HepG2 (cell line): ENCODE measurements at regions not wholly inside any gene's neighbourhood (a gene's known extent, or its start where the extent isn't known, plus 50 kb on each side); places are given as distances from the start of the nearest gene placed in this dataset.

Source experiments
- ATAC-seq: fragments of 200-7000 bp; cut with Tn5 transposase; 3 replicates; pipeline ENCODE4 v1.9.1; 2020; ENCODE audit warnings: mild to moderate bottlenecking, moderate library complexity
- BruUV-seq: library from RNA; stranded (reverse); fragments of 400-500 nt; replicated peaks from 2 replicates; lab custom pipeline; 2021; lab: Mats Ljungman, UMichigan
- CTCF ChIA-PET: fragments of 300-600 bp; formaldehyde crosslinking; extraction: SDS; loops from one replicate; lab custom pipeline; 2021; ENCODE audit warnings: low total read pairs, inconsistent platforms, low intra/inter-chr PET ratio; lab: Yijun Ruan, JAX
- POLR2A ChIA-PET: fragments of 350-600 bp; sonication (Branson Sonifier 250); formaldehyde crosslinking; loops from one replicate; lab custom pipeline; 2020; ENCODE audit warnings: antibody characterized with exemption, inconsistent platforms; lab: Yijun Ruan, JAX
- DNase-seq: peaks from one replicate; pipeline ENCODE4 v3.0.0-alpha.2; 2015; ENCODE audit warnings: low spot score
- FAIRE-seq: peaks from 3 replicates; lab custom pipeline; 2011; peaks lifted over from hg19 to GRCh38; lab: Jason Lieb, UNC
- H2AFZ ChIP-seq: one replicate; pipeline ENCODE4 v1.6.1; 2011; ENCODE audit warnings: low read length, inconsistent platforms
- H3K27ac ChIP-seq: fragments of 300-600 bp; 3 replicates; pipeline ENCODE4 v1.8.0; 2011; ENCODE audit warnings: mixed run types, mild to moderate bottlenecking, mixed read lengths, low read length, inconsistent platforms; ENCODE audit not compliant: insufficient read depth; ENCODE audit errors: extremely low read length
- H3K27me3 ChIP-seq, 2 experiments: fragments of 200-600 bp in 1 of 2; 2 replicates in 1 of 2; 3 replicates in 1 of 2; pipeline versions ENCODE4 v1.6.0 to v1.8.0; 2011; ENCODE audit warnings: low read length in 2 of 2, mild to moderate bottlenecking in 2 of 2, moderate library complexity in 2 of 2, inconsistent platforms in 1 of 2; ENCODE audit not compliant: insufficient read depth in 2 of 2, control insufficient read depth in 1 of 2
- H3K36me3 ChIP-seq, 2 experiments: fragments of 200-600 bp in 1 of 2; replicated peaks in 1 of 2; 2 replicates in 1 of 2; 3 replicates in 1 of 2; pipeline versions ENCODE4 v1.5.1 to v1.8.0; 2011; ENCODE audit warnings: low read length in 2 of 2, inconsistent platforms in 1 of 2; ENCODE audit not compliant: insufficient read depth in 2 of 2, control insufficient read depth in 1 of 2
- H3K4me1 ChIP-seq: 2 replicates; pipeline ENCODE4 v1.5.1; 2012; ENCODE audit warnings: low read length, inconsistent platforms; ENCODE audit not compliant: insufficient read depth
- H3K4me2 ChIP-seq: 2 replicates; pipeline ENCODE4 v1.6.0; 2011; ENCODE audit warnings: low read depth, low read length, inconsistent platforms
- H3K4me3 ChIP-seq, 3 experiments: fragments of 200-600 bp in 1 of 3; sonication (generic), shearing (Covaris generic) in 1 of 3; replicated peaks in 1 of 3; 2 replicates each; pipeline ENCODE4 v1.5.1; 2011 to 2016; ENCODE audit warnings: low read length in 3 of 3, inconsistent platforms in 2 of 3, low read depth in 2 of 3, mild to moderate bottlenecking in 2 of 3, control low read depth in 1 of 3, mixed read lengths in 1 of 3; ENCODE audit not compliant: insufficient read depth in 1 of 3
- H3K79me2 ChIP-seq: one replicate; pipeline ENCODE4 v1.6.1; 2011; ENCODE audit warnings: low read length, inconsistent platforms; ENCODE audit not compliant: insufficient read depth
- H3K9ac ChIP-seq: 2 replicates; pipeline ENCODE4 v1.6.0; 2011; ENCODE audit warnings: mild to moderate bottlenecking, low read depth, low read length, inconsistent platforms; ENCODE audit not compliant: insufficient read depth
- H3K9me3 ChIP-seq: 2 replicates; pipeline ENCODE4 v1.5.1; 2012; ENCODE audit warnings: mild to moderate bottlenecking, low read length
- H4K20me1 ChIP-seq: 2 replicates; pipeline ENCODE4 v1.6.0; 2011; ENCODE audit warnings: inconsistent platforms, mild to moderate bottlenecking, low read length, moderate library complexity; ENCODE audit not compliant: insufficient read depth
- AKNA ChIP-seq: sonication (generic); formaldehyde crosslinking; IDR thresholded peaks from 2 replicates; pipeline ENCODE4 v1.4.0; 2020; ENCODE audit warnings: missing genetic modification reagents, borderline replicate concordance
- FOXC1 ChIP-seq: sonication (generic); formaldehyde crosslinking; IDR thresholded peaks from 2 replicates; pipeline ENCODE4 v1.8.0; 2022; ENCODE audit warnings: mild to moderate bottlenecking, missing genetic modification reagents, borderline replicate concordance
- HMG20B ChIP-seq: conservative IDR thresholded peaks from 2 replicates; pipeline ENCODE4 v1.6.1; 2016; ENCODE audit warnings: missing genetic modification reagents, missing compliant biosample characterization
- ISL2 ChIP-seq: sonication (generic); formaldehyde crosslinking; IDR thresholded peaks from 2 replicates; pipeline ENCODE4 v1.5.0; 2020; ENCODE audit warnings: missing genetic modification reagents
- KLF15 ChIP-seq: sonication (generic); formaldehyde crosslinking; IDR thresholded peaks from 2 replicates; pipeline ENCODE4 v1.8.1; 2023; ENCODE audit warnings: borderline replicate concordance, mild to moderate bottlenecking, inconsistent platforms, missing genetic modification reagents, mixed read lengths
- MAFG ChIP-seq: sonication (generic); formaldehyde crosslinking; IDR thresholded peaks from 2 replicates; pipeline ENCODE4 v1.5.1; 2020; ENCODE audit warnings: mild to moderate bottlenecking, missing genetic modification reagents
- RFX5 ChIP-seq: IDR thresholded peaks from 2 replicates; pipeline ENCODE4 v1.6.1; 2011; ENCODE audit warnings: low read depth, low read length, improper control_type of control experiment
- SAFB2 ChIP-seq: sonication (generic); formaldehyde crosslinking; IDR thresholded peaks from 2 replicates; pipeline ENCODE4 v1.5.1; 2020; ENCODE audit warnings: missing genetic modification reagents, low read depth, mild to moderate bottlenecking, borderline replicate concordance
- SCMH1 ChIP-seq: sonication (generic); formaldehyde crosslinking; IDR thresholded peaks from 2 replicates; pipeline ENCODE4 v1.9.0; 2021; ENCODE audit warnings: missing genetic modification reagents, mild to moderate bottlenecking, borderline replicate concordance
- SNAPC5 ChIP-seq: sonication (generic); formaldehyde crosslinking; IDR thresholded peaks from 2 replicates; pipeline ENCODE4 v1.8.1; 2023; ENCODE audit warnings: mild to moderate bottlenecking, missing genetic modification reagents, borderline replicate concordance
- YY1 ChIP-seq: IDR thresholded peaks from 2 replicates; pipeline ENCODE4 v1.6.1; 2011; ENCODE audit warnings: low read length, low read depth, moderate library complexity, mild to moderate bottlenecking; ENCODE audit not compliant: insufficient read depth, insufficient replicate concordance
- ZMYM3 ChIP-seq: sonication (generic); formaldehyde crosslinking; IDR thresholded peaks from 2 replicates; pipeline ENCODE4 v1.5.1; 2020; ENCODE audit warnings: mild to moderate bottlenecking, missing genetic modification reagents
- ZNF34 ChIP-seq: sonication (generic); formaldehyde crosslinking; IDR thresholded peaks from 2 replicates; pipeline ENCODE4 v1.4.0; 2020; ENCODE audit warnings: mild to moderate bottlenecking, missing genetic modification reagents, borderline replicate concordance
- ZNF512B ChIP-seq: sonication (generic); formaldehyde crosslinking; IDR thresholded peaks from 2 replicates; pipeline ENCODE4 v1.5.1; 2020; ENCODE audit warnings: missing genetic modification reagents, mild to moderate bottlenecking, borderline replicate concordance
- WGBS: methylation state at CpG from one replicate; pipeline ENCODE4 v1.1.6; 2017; ENCODE audit warnings: low lambda C conversion rate; 5-methylcytosine and 5-hydroxymethylcytosine counted together
- in situ Hi-C: cut with HindIII; loops from 2 replicates; pipeline ENCODE4 v1.10.0; 2017; ENCODE audit warnings: low pct_unique_long_range_greater_than_20kb; ENCODE audit not compliant: extremely low pct_ligation_motif_present
- intact Hi-C: fragments of 100-400 bp; cut with micrococcal nuclease; formaldehyde crosslinking; loops from one replicate; pipeline ENCODE4 v1.10.0; 2022; ENCODE audit not compliant: unreplicated experiment
- TF ChIP-seq, protein P1 (sequence below): sonication (generic); formaldehyde crosslinking; IDR thresholded peaks from 2 replicates; pipeline ENCODE4 v1.5.0; 2020; ENCODE audit warnings: missing genetic modification reagents
- TF ChIP-seq, protein P2 (sequence below): sonication (generic); formaldehyde crosslinking; IDR thresholded peaks from 2 replicates; pipeline ENCODE4 v1.4.0; 2020; ENCODE audit warnings: missing genetic modification reagents, low read depth, mild to moderate bottlenecking, borderline replicate concordance

DNA sequence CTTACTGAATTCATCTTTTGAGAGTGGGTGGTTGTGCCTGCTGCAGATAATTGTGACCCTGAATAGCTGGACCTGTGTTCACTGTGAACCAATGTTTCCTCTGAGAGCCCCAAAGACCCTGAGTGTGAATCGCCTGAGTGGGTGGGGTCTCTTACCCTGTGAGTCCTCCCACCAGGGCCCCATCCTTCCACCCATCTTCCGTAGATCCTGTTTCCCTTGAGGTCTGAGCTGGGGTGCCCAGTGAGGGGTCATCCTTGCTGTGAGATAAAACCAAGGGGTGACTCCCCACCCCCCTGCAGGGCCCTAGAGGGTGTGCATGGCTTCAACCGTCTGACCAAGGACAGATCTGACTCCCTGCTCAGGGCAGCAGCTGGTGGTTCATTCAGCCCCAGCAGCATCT, 78.0 kb upstream of the ZNF479 start:
- Histone ChIP-seq H4K20me1 (no peaks in the 10 kb centered on the region), H3K4me3 (no peak overlapping the region), H3K4me2 (no peak overlapping the region), H3K9ac (no peak overlapping the region), H3K27me3 (no peaks in the 10 kb centered on the region), H3K4me1 (no peaks in the 10 kb centered on the region), H3K36me3 (no peaks in the 10 kb centered on the region), H3K9me3 (peaks cover 91% of the 10 kb centered on the region), H3K79me2 (no peaks in the 10 kb centered on the region), H3K27ac (no peak overlapping the region), H2AFZ (no peak overlapping the region)
- FAIRE-seq (no peak), ATAC-seq (no peak), DNase-seq (no peak)
- POLR2A ChIA-PET, result no interaction called here
- WGBS, result 0% methylated on average over 3 of the region's 3 CpGs
- in situ Hi-C loops, result no loop called here
- CTCF ChIA-PET, result no interaction called here
- intact Hi-C loops, result no loop called here
- no TSS peak for BruUV-seq
- TF ChIP-seq, protein P1, sequence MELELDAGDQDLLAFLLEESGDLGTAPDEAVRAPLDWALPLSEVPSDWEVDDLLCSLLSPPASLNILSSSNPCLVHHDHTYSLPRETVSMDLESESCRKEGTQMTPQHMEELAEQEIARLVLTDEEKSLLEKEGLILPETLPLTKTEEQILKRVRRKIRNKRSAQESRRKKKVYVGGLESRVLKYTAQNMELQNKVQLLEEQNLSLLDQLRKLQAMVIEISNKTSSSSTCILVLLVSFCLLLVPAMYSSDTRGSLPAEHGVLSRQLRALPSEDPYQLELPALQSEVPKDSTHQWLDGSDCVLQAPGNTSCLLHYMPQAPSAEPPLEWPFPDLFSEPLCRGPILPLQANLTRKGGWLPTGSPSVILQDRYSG (CRISPR knock-in tag), result no peak
- TF ChIP-seq ZNF34 (no peak), HMG20B (CRISPR knock-in tag) (no peak), SAFB2 (no peak), MAFG (CRISPR knock-in tag) (no peak), AKNA (CRISPR knock-in tag) (no peak), ZMYM3 (no peak), YY1 (no peak), RFX5 (no peak), KLF15 (no peak), ISL2 (CRISPR knock-in tag) (no peak), SNAPC5 (no peak), SCMH1 (CRISPR knock-in tag) (no peak), ZNF512B (no peak), FOXC1 (CRISPR knock-in tag) (no peak)
- TF ChIP-seq, protein P2, sequence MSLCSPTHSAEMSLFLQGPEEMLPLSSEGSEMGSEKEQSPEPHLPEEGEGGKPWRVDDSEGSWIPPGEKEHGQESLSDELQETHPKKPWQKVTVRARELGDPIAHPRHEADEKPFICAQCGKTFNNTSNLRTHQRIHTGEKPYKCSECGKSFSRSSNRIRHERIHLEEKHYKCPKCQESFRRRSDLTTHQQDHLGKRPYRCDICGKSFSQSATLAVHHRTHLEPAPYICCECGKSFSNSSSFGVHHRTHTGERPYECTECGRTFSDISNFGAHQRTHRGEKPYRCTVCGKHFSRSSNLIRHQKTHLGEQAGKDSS (CRISPR knock-in tag), result no peak
